ENCODE measurements at regions not wholly inside any gene's neighbourhood (a gene's known extent, or its start where the extent isn't known, plus 50 kb on each side); places are given as distances from the start of the nearest gene placed in this dataset.

GRCh38 chr15:91499774-91500383 is 353.6 kb upstream of the SLCO3A1 start:
- CTCF ChIA-PET: no interaction called here
- TF ChIP-seq CTCF (IDR thresholded peaks at IDR 0.05; ENCODE audit: control extremely low read depth, extremely low read depth, low read depth, missing control alignments): no peak
- DNase-seq (ENCODE audit: extremely low spot score): no peak
- POLR2A ChIA-PET: no interaction called here

- DNase-seq (ENCODE audit: extremely low spot score): no peak
- ChIA-PET POLR2A (no interaction called here), CTCF (no interaction called here)
- no peak for TF ChIP-seq CTCF (IDR thresholded peaks at IDR 0.05; ENCODE audit: control extremely low read depth, extremely low read depth, low read depth, missing control alignments)
These were observed 344.9 kb upstream of the SLCO3A1 start for GRCh38 chr15:91508633-91509032.

GRCh38 chr15:91514147-91514546 is 339.4 kb upstream of the SLCO3A1 start:
- ChIA-PET POLR2A (no interaction called here), CTCF (interaction anchor here (0.8 kb wide), 1 partner anchor 211 kb away, joined by 3 read pairs; no protein-coding TSS in a partner anchor)
- DNase-seq (ENCODE audit: extremely low spot score): no peak
- no peak for TF ChIP-seq CTCF (IDR thresholded peaks at IDR 0.05; ENCODE audit: control extremely low read depth, extremely low read depth, low read depth, missing control alignments)

GRCh38 chr15:91515188-91515754 is 338.2 kb upstream of the SLCO3A1 start:
- POLR2A ChIA-PET: no interaction called here
- CTCF ChIA-PET: interaction anchor here (1.3 kb wide), 1 partner anchor 11 kb away, joined by 5 read pairs; no protein-coding TSS in a partner anchor
- DNase-seq (ENCODE audit: extremely low spot score): no peak
- TF ChIP-seq CTCF (IDR thresholded peaks at IDR 0.05; ENCODE audit: control extremely low read depth, extremely low read depth, low read depth, missing control alignments): no peak

GRCh38 chr15:91516866-91517265 is 336.6 kb upstream of the SLCO3A1 start:
- ChIA-PET POLR2A (no interaction called here), CTCF (no interaction called here)
- no peak for TF ChIP-seq CTCF (IDR thresholded peaks at IDR 0.05; ENCODE audit: control extremely low read depth, extremely low read depth, low read depth, missing control alignments)
- DNase-seq (ENCODE audit: extremely low spot score): no peak

GRCh38 chr15:91517491-91518200 is 335.9 kb upstream of the SLCO3A1 start:
- ChIA-PET CTCF (no interaction called here), POLR2A (no interaction called here)
- no peak for TF ChIP-seq CTCF (IDR thresholded peaks at IDR 0.05; ENCODE audit: control extremely low read depth, extremely low read depth, low read depth, missing control alignments)
- DNase-seq (ENCODE audit: extremely low spot score): no peak

Data from GM10248 (cell line).